ENCODE measurements at regions not wholly inside any gene's neighbourhood (a gene's known extent, or its start where the extent isn't known, plus 50 kb on each side); places are given as distances from the start of the nearest gene placed in this dataset.

GRCh38 chr2:220212296-220213080 is 585.1 kb downstream of the SLC4A3 start:
- no peak for ATAC-seq
- no peak for DNase-seq
- intact Hi-C loops (cut with micrococcal nuclease) = no loop called here

- DNase-seq (no peak), ATAC-seq (no peak)
- intact Hi-C loops (cut with micrococcal nuclease) = no loop called here
Measured at GRCh38 chr2:220215785-220216184, 588.4 kb downstream of the SLC4A3 start.

GRCh38 chr2:220219371-220219770 is 591.9 kb downstream of the SLC4A3 start:
- ATAC-seq (no peak), DNase-seq (no peak)
- intact Hi-C loops (cut with micrococcal nuclease) = no loop called here

GRCh38 chr2:220220009-220220408 is 592.6 kb downstream of the SLC4A3 start:
- ATAC-seq (no peak), DNase-seq (no peak)
- intact Hi-C loops (cut with micrococcal nuclease) = no loop called here

- ATAC-seq (peak; percentile 90), DNase-seq (no peak)
- intact Hi-C loops (cut with micrococcal nuclease) = no loop called here
Measured at GRCh38 chr2:220221992-220222391, 594.6 kb downstream of the SLC4A3 start.

GRCh38 chr2:220224691-220225543 is 597.5 kb downstream of the SLC4A3 start:
- DNase-seq = no peak
- intact Hi-C loops (cut with micrococcal nuclease) = no loop called here
- ATAC-seq = no peak

GRCh38 chr2:220226076-220226475 is 598.6 kb downstream of the SLC4A3 start:
- no peak for DNase-seq
- intact Hi-C loops (cut with micrococcal nuclease) = no loop called here
- ATAC-seq = no peak

GRCh38 chr2:220226546-220226945 is 599.1 kb downstream of the SLC4A3 start:
- ATAC-seq = no peak
- intact Hi-C loops (cut with micrococcal nuclease) = no loop called here
- no peak for DNase-seq

GRCh38 chr2:220227266-220227920 is 600.0 kb downstream of the SLC4A3 start:
- DNase-seq = no peak
- no peak for ATAC-seq
- intact Hi-C loops (cut with micrococcal nuclease) = no loop called here

GRCh38 chr2:220228310-220229006 is 601.0 kb downstream of the SLC4A3 start:
- DNase-seq = no peak
- ATAC-seq = no peak
- intact Hi-C loops (cut with micrococcal nuclease) = no loop called here

GRCh38 chr2:220240641-220241040 is 613.2 kb downstream of the SLC4A3 start:
- ATAC-seq (no peak), DNase-seq (no peak)
- intact Hi-C loops (cut with micrococcal nuclease) = no loop called here

- no peak for ATAC-seq
- intact Hi-C loops (cut with micrococcal nuclease) = no loop called here
- no peak for DNase-seq
Measured at GRCh38 chr2:220241423-220241822, 614.0 kb downstream of the SLC4A3 start.

GRCh38 chr2:220243571-220243970 is 616.1 kb downstream of the SLC4A3 start:
- intact Hi-C loops (cut with micrococcal nuclease) = no loop called here
- ATAC-seq (no peak), DNase-seq (no peak)

- intact Hi-C loops (cut with micrococcal nuclease) = no loop called here
- no peak for DNase-seq
- ATAC-seq = no peak
Measured at GRCh38 chr2:220246386-220246785, 619.0 kb downstream of the SLC4A3 start.

GRCh38 chr2:220247588-220248350 is 620.3 kb downstream of the SLC4A3 start:
- no peak for ATAC-seq

GRCh38 chr2:220259662-220260061 is 632.2 kb downstream of the SLC4A3 start:
- DNase-seq (no peak), ATAC-seq (no peak)
- intact Hi-C loops (cut with micrococcal nuclease) = no loop called here

More at GRCh38 chr2:220247588-220248350, 620.3 kb downstream of the SLC4A3 start:
- intact Hi-C loops (cut with micrococcal nuclease) = no loop called here
- no peak for DNase-seq

GRCh38 chr2:220263300-220263699 is 635.9 kb downstream of the SLC4A3 start:
- intact Hi-C loops (cut with micrococcal nuclease) = no loop called here
- DNase-seq = no peak

GRCh38 chr2:220269367-220269766 is 641.9 kb downstream of the SLC4A3 start:
- ATAC-seq = no peak
- DNase-seq = no peak
- intact Hi-C loops (cut with micrococcal nuclease) = no loop called here

More at GRCh38 chr2:220263300-220263699, 635.9 kb downstream of the SLC4A3 start:
- no peak for ATAC-seq

Data from left ventricle myocardium superior (tissue), 1 donor.